WTC11 (cell line): ENCODE measurements at regions not wholly inside any gene's neighbourhood (a gene's known extent, or its start where the extent isn't known, plus 50 kb on each side); places are given as distances from the start of the nearest gene placed in this dataset.

Source experiments
- ATAC-seq: fragments of 200-7000 bp; cut with Tn5 transposase; 2 replicates; pipeline ENCODE4 v1.10.0; 2021; ENCODE audit warnings: mild to moderate bottlenecking, moderate library complexity
- CTCF ChIA-PET: fragments of 300-600 bp; sonication (Branson Sonifier 250); formaldehyde crosslinking; loops from one replicate; lab custom pipeline; 2021; ENCODE audit warnings: antibody characterized with exemption; lab: Charles Lee
- POLR2A ChIA-PET: fragments of 350-600 bp; sonication (Branson Sonifier 250); formaldehyde crosslinking; loops from one replicate; lab custom pipeline; 2021; ENCODE audit warnings: antibody characterized with exemption; lab: Charles Lee
- DNase-seq: peaks from one replicate; pipeline ENCODE4 v3.0.0; 2021; ENCODE audit warnings: low spot score
- H3K27ac Mint-ChIP-seq: 2 replicates; pipeline ENCODE4 v1.8.0; 2021; ENCODE audit warnings: mixed read lengths
- H3K27me3 Mint-ChIP-seq: 2 replicates; pipeline ENCODE4 v1.8.0; 2021; ENCODE audit warnings: low read depth, mild to moderate bottlenecking, moderate library complexity, mixed read lengths
- H3K36me3 Mint-ChIP-seq: 2 replicates; pipeline ENCODE4 v1.8.0; 2021; ENCODE audit warnings: mixed read lengths
- H3K4me1 Mint-ChIP-seq: 2 replicates; pipeline ENCODE4 v1.8.0; 2022; ENCODE audit warnings: mixed read lengths
- H3K4me3 Mint-ChIP-seq: 2 replicates; pipeline ENCODE4 v1.8.0; 2021; ENCODE audit warnings: mild to moderate bottlenecking, moderate library complexity, mixed read lengths
- H3K9me3 Mint-ChIP-seq: 2 replicates; pipeline ENCODE4 v1.8.0; 2021; ENCODE audit warnings: mixed read lengths
- CBFB ChIP-seq: sonication (generic); formaldehyde crosslinking; IDR thresholded peaks from 2 replicates; pipeline ENCODE4 v1.8.1; 2022; ENCODE audit warnings: mild to moderate bottlenecking, low read depth, missing genetic modification reagents
- GTF2I ChIP-seq: fragments of 250-450 bp; sonication (Bioruptor Pico); conservative IDR thresholded peaks from 2 replicates; pipeline ENCODE4 v1.4.0; 2021; ENCODE audit warnings: mild to moderate bottlenecking
- RELA ChIP-seq: sonication (generic); formaldehyde crosslinking; IDR thresholded peaks from 2 replicates; pipeline ENCODE4 v1.8.1; 2022; ENCODE audit warnings: missing genetic modification reagents, mild to moderate bottlenecking, borderline replicate concordance
- TEAD4 ChIP-seq: sonication (generic); formaldehyde crosslinking; IDR thresholded peaks from 2 replicates; pipeline ENCODE4 v1.8.0; 2022; ENCODE audit warnings: mild to moderate bottlenecking, missing genetic modification reagents
- ZNF317 ChIP-seq: sonication (generic); formaldehyde crosslinking; IDR thresholded peaks from 2 replicates; pipeline ENCODE4 v1.8.1; 2023; ENCODE audit warnings: low read depth, mild to moderate bottlenecking, moderate library complexity, missing genetic modification reagents, borderline replicate concordance
- TF ChIP-seq, protein P1 (sequence below): sonication (generic); formaldehyde crosslinking; IDR thresholded peaks from 2 replicates; pipeline ENCODE4 v1.8.1; 2022; ENCODE audit warnings: mild to moderate bottlenecking, moderate library complexity, missing genetic modification reagents
- TF ChIP-seq, protein P2 (sequence below): sonication (generic); formaldehyde crosslinking; IDR thresholded peaks from 2 replicates; pipeline ENCODE4 v1.8.0; 2023; ENCODE audit warnings: mild to moderate bottlenecking, missing genetic modification reagents
- TF ChIP-seq, protein P3 (sequence below): sonication (generic); formaldehyde crosslinking; IDR thresholded peaks from 2 replicates; pipeline ENCODE4 v1.8.0; 2023; ENCODE audit warnings: missing genetic modification reagents
- TF ChIP-seq, protein P4 (sequence below): sonication (generic); formaldehyde crosslinking; IDR thresholded peaks from 2 replicates; pipeline ENCODE4 v1.8.1; 2022; ENCODE audit warnings: low read depth, mild to moderate bottlenecking, moderate library complexity, missing genetic modification reagents, borderline replicate concordance
- TF ChIP-seq, protein P5 (sequence below): fragments of 250-450 bp; sonication (Bioruptor Pico); conservative IDR thresholded peaks from 2 replicates; pipeline ENCODE4 v1.9.0; 2021; ENCODE audit warnings: mild to moderate bottlenecking
- TF ChIP-seq, protein P6 (sequence below): fragments of 250-450 bp; sonication (Bioruptor Pico); IDR thresholded peaks from 2 replicates; pipeline ENCODE4 v1.9.0; 2021; ENCODE audit warnings: mild to moderate bottlenecking
- TF ChIP-seq, protein P7 (sequence below): fragments of 250-450 bp; sonication (Bioruptor Pico); IDR thresholded peaks from 2 replicates; pipeline ENCODE4 v1.9.0; 2021; ENCODE audit warnings: mild to moderate bottlenecking
- TF ChIP-seq, protein P8 (sequence below): fragments of 200-600 bp; IDR thresholded peaks from 2 replicates; pipeline ENCODE4 v1.8.0; 2022; ENCODE audit warnings: antibody characterized with exemption
- TF ChIP-seq, protein P9 (sequence below): fragments of 250-450 bp; sonication (Bioruptor Pico); IDR thresholded peaks from 2 replicates; pipeline ENCODE4 v2.1.2; 2022; ENCODE audit warnings: mild to moderate bottlenecking, moderate library complexity
- TF ChIP-seq, protein P10 (sequence below): sonication (generic); formaldehyde crosslinking; IDR thresholded peaks from 2 replicates; pipeline ENCODE4 v1.8.0; 2022; ENCODE audit warnings: missing genetic modification reagents

DNA sequence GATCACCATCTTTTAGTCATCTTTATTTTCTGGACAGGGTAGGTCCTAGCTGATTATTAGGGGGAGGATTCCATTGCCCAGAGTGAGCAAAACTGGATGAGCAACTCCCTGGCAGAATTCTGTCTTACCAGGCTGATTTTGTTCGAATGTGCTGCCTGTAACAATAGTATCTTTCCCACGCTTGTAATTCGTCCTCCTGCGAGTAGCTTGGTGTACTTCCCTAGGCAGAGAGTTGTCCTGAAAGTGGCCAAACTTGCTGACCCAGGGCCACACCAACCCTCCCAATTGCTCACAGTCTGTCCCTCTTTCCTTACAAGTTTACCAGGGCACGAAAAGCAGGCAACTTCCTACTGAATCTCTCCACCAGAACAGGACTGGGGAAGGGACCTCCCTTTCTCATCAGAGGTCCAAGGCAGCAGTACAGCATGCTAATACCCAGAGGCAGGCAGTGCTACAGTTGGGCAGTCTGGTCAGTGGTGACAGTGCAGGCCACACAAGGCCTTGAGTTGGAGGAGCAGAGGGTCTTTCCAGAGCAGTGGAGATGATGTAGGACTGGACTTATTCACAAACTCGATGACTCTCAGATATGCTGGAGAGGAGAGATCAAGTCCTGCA lies 67.8 kb upstream of the NLK start:
- no peaks in the 10 kb centered on the region for H3K27me3 Mint-ChIP-seq
- ATAC-seq: no peak
- 0 out of 2 replicates have a peak, but pooled peaks cover 3% of the 10 kb centered on the region for H3K9me3 Mint-ChIP-seq
- POLR2A ChIA-PET: interaction anchor here (1.1 kb wide), 1 partner anchor 11 kb away, joined by 3 read pairs; no protein-coding TSS in a partner anchor
- no peak overlapping the region for H3K27ac Mint-ChIP-seq
- H3K36me3 Mint-ChIP-seq: no peaks in the 10 kb centered on the region
- CTCF ChIA-PET: interaction anchor here (1.2 kb wide), 1 partner anchor 277 kb away, joined by 3 read pairs; no protein-coding TSS in a partner anchor
- DNase-seq: no peak
- no peak overlapping the region for H3K4me3 Mint-ChIP-seq
- peaks cover 3% of the 10 kb centered on the region; the same call in 1 of the 2 replicates for H3K4me1 Mint-ChIP-seq
- TF ChIP-seq, protein P1, sequence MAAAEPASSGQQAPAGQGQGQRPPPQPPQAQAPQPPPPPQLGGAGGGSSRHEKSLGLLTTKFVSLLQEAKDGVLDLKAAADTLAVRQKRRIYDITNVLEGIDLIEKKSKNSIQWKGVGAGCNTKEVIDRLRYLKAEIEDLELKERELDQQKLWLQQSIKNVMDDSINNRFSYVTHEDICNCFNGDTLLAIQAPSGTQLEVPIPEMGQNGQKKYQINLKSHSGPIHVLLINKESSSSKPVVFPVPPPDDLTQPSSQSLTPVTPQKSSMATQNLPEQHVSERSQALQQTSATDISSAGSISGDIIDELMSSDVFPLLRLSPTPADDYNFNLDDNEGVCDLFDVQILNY (CRISPR knock-in tag): no peak
- no peak for TF ChIP-seq CBFB (CRISPR knock-in tag)
- TF ChIP-seq, protein P2, sequence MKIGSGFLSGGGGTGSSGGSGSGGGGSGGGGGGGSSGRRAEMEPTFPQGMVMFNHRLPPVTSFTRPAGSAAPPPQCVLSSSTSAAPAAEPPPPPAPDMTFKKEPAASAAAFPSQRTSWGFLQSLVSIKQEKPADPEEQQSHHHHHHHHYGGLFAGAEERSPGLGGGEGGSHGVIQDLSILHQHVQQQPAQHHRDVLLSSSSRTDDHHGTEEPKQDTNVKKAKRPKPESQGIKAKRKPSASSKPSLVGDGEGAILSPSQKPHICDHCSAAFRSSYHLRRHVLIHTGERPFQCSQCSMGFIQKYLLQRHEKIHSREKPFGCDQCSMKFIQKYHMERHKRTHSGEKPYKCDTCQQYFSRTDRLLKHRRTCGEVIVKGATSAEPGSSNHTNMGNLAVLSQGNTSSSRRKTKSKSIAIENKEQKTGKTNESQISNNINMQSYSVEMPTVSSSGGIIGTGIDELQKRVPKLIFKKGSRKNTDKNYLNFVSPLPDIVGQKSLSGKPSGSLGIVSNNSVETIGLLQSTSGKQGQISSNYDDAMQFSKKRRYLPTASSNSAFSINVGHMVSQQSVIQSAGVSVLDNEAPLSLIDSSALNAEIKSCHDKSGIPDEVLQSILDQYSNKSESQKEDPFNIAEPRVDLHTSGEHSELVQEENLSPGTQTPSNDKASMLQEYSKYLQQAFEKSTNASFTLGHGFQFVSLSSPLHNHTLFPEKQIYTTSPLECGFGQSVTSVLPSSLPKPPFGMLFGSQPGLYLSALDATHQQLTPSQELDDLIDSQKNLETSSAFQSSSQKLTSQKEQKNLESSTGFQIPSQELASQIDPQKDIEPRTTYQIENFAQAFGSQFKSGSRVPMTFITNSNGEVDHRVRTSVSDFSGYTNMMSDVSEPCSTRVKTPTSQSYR (CRISPR knock-in tag): no peak
- TF ChIP-seq, protein P3, sequence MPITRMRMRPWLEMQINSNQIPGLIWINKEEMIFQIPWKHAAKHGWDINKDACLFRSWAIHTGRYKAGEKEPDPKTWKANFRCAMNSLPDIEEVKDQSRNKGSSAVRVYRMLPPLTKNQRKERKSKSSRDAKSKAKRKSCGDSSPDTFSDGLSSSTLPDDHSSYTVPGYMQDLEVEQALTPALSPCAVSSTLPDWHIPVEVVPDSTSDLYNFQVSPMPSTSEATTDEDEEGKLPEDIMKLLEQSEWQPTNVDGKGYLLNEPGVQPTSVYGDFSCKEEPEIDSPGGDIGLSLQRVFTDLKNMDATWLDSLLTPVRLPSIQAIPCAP (CRISPR knock-in tag): no peak
- no peak for TF ChIP-seq GTF2I
- no peak for TF ChIP-seq ZNF317 (CRISPR knock-in tag)
- TF ChIP-seq RELA (CRISPR knock-in tag): no peak
- TF ChIP-seq, protein P4, sequence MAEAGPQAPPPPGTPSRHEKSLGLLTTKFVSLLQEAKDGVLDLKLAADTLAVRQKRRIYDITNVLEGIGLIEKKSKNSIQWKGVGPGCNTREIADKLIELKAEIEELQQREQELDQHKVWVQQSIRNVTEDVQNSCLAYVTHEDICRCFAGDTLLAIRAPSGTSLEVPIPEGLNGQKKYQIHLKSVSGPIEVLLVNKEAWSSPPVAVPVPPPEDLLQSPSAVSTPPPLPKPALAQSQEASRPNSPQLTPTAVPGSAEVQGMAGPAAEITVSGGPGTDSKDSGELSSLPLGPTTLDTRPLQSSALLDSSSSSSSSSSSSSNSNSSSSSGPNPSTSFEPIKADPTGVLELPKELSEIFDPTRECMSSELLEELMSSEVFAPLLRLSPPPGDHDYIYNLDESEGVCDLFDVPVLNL (CRISPR knock-in tag): no peak
- TF ChIP-seq, protein P5, sequence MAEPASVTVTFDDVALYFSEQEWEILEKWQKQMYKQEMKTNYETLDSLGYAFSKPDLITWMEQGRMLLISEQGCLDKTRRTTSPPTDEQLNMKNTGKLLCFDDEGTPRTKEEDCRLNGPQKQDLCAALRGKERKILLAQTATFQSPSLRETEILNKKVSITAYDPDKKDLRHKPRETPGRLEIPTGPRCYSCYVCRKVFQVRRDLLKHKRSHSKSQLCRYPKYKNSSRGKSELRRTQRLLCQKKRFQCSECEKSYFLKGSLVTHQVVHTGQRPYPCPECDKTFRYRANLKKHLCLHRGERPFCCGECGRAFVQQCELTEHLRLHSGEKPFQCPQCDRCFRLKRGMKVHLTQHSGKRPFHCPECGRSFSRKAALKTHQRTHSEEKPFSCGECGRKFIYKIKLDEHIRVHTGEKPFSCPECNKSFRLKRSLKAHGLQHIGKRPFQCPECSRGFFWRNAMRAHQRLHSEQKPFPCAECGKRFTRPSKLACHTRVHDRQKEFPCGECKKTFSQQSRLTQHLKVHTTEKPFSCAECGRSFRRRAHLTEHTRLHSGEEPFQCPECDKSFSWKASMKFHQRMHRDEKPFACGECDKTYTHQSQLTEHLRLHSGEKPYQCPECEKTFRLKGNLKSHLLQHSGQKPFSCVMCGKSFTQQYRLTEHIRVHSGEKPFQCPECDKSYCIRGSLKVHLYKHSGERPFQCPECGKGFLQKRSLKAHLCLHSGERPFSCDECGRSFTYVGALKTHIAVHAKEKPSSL (CRISPR knock-in tag): no peak
- TF ChIP-seq, protein P6, sequence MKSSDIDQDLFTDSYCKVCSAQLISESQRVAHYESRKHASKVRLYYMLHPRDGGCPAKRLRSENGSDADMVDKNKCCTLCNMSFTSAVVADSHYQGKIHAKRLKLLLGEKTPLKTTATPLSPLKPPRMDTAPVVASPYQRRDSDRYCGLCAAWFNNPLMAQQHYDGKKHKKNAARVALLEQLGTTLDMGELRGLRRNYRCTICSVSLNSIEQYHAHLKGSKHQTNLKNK (CRISPR knock-in tag): no peak
- TF ChIP-seq, protein P7, sequence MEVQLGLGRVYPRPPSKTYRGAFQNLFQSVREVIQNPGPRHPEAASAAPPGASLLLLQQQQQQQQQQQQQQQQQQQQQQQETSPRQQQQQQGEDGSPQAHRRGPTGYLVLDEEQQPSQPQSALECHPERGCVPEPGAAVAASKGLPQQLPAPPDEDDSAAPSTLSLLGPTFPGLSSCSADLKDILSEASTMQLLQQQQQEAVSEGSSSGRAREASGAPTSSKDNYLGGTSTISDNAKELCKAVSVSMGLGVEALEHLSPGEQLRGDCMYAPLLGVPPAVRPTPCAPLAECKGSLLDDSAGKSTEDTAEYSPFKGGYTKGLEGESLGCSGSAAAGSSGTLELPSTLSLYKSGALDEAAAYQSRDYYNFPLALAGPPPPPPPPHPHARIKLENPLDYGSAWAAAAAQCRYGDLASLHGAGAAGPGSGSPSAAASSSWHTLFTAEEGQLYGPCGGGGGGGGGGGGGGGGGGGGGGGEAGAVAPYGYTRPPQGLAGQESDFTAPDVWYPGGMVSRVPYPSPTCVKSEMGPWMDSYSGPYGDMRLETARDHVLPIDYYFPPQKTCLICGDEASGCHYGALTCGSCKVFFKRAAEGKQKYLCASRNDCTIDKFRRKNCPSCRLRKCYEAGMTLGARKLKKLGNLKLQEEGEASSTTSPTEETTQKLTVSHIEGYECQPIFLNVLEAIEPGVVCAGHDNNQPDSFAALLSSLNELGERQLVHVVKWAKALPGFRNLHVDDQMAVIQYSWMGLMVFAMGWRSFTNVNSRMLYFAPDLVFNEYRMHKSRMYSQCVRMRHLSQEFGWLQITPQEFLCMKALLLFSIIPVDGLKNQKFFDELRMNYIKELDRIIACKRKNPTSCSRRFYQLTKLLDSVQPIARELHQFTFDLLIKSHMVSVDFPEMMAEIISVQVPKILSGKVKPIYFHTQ: no peak
- TF ChIP-seq, protein P8, sequence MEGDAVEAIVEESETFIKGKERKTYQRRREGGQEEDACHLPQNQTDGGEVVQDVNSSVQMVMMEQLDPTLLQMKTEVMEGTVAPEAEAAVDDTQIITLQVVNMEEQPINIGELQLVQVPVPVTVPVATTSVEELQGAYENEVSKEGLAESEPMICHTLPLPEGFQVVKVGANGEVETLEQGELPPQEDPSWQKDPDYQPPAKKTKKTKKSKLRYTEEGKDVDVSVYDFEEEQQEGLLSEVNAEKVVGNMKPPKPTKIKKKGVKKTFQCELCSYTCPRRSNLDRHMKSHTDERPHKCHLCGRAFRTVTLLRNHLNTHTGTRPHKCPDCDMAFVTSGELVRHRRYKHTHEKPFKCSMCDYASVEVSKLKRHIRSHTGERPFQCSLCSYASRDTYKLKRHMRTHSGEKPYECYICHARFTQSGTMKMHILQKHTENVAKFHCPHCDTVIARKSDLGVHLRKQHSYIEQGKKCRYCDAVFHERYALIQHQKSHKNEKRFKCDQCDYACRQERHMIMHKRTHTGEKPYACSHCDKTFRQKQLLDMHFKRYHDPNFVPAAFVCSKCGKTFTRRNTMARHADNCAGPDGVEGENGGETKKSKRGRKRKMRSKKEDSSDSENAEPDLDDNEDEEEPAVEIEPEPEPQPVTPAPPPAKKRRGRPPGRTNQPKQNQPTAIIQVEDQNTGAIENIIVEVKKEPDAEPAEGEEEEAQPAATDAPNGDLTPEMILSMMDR: no peak
- TF ChIP-seq, protein P9, sequence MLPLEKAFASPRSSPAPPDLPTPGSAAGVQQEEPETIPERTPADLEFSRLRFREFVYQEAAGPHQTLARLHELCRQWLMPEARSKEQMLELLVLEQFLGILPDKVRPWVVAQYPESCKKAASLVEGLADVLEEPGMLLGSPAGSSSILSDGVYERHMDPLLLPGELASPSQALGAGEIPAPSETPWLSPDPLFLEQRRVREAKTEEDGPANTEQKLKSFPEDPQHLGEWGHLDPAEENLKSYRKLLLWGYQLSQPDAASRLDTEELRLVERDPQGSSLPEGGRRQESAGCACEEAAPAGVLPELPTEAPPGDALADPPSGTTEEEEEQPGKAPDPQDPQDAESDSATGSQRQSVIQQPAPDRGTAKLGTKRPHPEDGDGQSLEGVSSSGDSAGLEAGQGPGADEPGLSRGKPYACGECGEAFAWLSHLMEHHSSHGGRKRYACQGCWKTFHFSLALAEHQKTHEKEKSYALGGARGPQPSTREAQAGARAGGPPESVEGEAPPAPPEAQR (CRISPR knock-in tag): no peak
- TF ChIP-seq, protein P10, sequence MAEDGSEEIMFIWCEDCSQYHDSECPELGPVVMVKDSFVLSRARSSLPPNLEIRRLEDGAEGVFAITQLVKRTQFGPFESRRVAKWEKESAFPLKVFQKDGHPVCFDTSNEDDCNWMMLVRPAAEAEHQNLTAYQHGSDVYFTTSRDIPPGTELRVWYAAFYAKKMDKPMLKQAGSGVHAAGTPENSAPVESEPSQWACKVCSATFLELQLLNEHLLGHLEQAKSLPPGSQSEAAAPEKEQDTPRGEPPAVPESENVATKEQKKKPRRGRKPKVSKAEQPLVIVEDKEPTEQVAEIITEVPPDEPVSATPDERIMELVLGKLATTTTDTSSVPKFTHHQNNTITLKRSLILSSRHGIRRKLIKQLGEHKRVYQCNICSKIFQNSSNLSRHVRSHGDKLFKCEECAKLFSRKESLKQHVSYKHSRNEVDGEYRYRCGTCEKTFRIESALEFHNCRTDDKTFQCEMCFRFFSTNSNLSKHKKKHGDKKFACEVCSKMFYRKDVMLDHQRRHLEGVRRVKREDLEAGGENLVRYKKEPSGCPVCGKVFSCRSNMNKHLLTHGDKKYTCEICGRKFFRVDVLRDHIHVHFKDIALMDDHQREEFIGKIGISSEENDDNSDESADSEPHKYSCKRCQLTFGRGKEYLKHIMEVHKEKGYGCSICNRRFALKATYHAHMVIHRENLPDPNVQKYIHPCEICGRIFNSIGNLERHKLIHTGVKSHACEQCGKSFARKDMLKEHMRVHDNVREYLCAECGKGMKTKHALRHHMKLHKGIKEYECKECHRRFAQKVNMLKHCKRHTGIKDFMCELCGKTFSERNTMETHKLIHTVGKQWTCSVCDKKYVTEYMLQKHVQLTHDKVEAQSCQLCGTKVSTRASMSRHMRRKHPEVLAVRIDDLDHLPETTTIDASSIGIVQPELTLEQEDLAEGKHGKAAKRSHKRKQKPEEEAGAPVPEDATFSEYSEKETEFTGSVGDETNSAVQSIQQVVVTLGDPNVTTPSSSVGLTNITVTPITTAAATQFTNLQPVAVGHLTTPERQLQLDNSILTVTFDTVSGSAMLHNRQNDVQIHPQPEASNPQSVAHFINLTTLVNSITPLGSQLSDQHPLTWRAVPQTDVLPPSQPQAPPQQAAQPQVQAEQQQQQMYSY (CRISPR knock-in tag): no peak
- TF ChIP-seq TEAD4 (CRISPR knock-in tag): no peak
